ENCODE measurements at regions not wholly inside any gene's neighbourhood (a gene's known extent, or its start where the extent isn't known, plus 50 kb on each side); places are given as distances from the start of the nearest gene placed in this dataset.
A peak's percentile ranks its signal among the peaks of the same experiment; 100 is the strongest.

DNA sequence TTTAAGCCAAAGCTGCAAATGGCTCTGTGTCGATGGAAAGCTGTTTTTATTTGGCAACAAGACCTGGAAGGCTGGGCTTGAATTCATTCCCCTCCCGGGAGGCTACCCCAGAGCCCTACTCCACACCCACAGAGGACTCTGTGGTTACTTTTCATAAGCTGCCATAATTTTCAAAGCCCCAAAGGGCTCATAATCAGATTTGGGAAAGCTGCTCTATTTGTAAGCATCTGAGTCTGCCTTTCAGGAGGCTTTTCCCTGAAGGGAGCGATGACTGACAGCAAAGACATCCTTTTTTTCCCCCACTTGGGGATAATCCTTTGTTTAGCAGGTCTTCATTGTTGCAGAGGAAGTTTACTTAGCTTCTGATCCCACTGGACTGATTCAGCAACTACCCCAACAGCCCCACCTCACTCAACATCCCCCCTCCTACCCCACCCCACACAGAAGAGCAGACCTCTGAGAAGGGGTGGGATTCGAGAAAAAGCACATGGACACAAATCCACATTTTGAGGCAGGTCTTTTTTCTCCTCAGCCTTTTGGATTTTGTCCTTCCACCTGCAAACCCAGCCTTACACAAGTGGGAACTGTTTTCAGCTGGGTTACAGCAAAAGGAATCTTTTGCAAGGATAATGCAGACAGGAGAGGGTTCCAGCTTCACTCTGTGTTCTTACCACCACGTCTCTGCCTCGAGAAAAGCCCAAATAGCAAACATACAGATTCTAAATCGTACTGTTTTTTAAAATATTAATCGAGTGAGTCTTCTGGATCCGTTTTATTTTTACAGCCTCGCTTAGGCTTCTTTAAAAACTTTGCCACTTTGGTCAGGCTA, 244.4 kb upstream of the TUT7 start:
- no peak for TF ChIP-seq ZFX (IDR thresholded peaks at IDR 0.05)
- H3K27ac ChIP-seq: no peak overlapping the region

GRCh38 chr9:86594724-86595123, 240.5 kb upstream of the TUT7 start:
- H3K27ac ChIP-seq: no peak overlapping the region
- TF ChIP-seq, protein P1, sequence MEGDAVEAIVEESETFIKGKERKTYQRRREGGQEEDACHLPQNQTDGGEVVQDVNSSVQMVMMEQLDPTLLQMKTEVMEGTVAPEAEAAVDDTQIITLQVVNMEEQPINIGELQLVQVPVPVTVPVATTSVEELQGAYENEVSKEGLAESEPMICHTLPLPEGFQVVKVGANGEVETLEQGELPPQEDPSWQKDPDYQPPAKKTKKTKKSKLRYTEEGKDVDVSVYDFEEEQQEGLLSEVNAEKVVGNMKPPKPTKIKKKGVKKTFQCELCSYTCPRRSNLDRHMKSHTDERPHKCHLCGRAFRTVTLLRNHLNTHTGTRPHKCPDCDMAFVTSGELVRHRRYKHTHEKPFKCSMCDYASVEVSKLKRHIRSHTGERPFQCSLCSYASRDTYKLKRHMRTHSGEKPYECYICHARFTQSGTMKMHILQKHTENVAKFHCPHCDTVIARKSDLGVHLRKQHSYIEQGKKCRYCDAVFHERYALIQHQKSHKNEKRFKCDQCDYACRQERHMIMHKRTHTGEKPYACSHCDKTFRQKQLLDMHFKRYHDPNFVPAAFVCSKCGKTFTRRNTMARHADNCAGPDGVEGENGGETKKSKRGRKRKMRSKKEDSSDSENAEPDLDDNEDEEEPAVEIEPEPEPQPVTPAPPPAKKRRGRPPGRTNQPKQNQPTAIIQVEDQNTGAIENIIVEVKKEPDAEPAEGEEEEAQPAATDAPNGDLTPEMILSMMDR (conservative IDR thresholded peaks at IDR 0.05): no peak
- no peak for TF ChIP-seq ZFX (IDR thresholded peaks at IDR 0.05)

DNA sequence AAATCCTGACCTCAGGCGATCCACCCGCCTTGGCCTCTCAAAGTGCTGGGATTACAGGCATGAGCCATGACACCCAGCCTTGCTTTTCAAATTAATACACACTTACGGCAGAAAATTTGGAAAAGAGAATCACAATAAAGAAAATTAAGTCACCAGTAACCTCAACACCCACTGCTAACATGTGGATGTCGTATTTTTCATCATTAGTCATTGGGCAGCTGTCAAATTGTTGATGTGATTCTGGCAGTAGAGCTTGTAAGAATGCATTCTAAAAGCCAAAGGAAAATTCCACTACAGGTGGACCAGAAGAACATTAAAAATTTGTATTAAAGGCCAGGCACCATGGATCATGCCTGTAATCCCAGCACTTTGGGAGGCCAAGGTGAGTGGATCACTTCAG, 237.3 kb upstream of the TUT7 start:
- no peak overlapping the region for H3K27ac ChIP-seq
- TF ChIP-seq, protein P1 (conservative IDR thresholded peaks at IDR 0.05): no peak

DNA sequence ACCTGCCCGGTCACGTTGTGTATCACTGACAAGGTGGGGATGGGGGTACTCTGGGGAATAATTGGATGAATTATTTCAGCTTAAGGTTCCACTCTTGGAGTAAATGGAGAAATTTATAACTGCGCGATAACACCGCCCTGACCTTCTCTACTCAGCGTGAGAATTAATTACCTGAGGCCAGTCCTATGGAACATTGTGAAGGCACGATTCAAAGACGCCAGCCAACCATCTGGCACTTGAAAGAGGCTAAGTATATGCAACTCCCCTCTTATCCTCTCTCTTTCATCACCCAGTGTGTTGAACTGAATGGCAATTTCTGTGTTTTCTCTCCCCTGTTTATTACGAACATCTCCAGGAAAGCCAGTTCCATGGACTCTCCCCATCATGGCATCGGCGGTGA, 235.5 kb upstream of the TUT7 start:
- no peak for TF ChIP-seq ZFX (IDR thresholded peaks at IDR 0.05)
- TF ChIP-seq, protein P1 (conservative IDR thresholded peaks at IDR 0.05): no peak
- H3K27ac ChIP-seq: no peak overlapping the region

GRCh38 chr9:86589273-86589672, 235.1 kb upstream of the TUT7 start:
- H3K27ac ChIP-seq: no peak overlapping the region
- TF ChIP-seq ZFX (IDR thresholded peaks at IDR 0.05): no peak
- TF ChIP-seq, protein P1 (conservative IDR thresholded peaks at IDR 0.05): peak; percentile 27

DNA sequence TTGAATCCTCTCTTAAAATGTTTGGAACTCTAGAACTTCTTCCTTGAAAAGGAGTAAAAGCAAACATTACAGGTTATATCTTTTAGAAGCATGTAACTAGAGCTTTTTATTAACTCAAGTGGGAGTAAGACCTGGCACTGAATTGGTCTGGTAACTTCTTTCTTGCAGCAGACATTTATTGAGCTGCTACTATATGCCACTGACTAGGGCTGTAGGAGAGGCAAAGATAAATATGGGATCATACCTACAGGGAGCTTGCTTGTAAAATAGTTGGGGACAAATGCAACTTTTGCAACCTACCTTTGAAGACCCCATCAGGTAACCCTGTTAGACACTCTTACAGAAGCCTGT, 231.9 kb upstream of the TUT7 start:
- TF ChIP-seq, protein P1 (conservative IDR thresholded peaks at IDR 0.05): no peak
- no peak for TF ChIP-seq ZFX (IDR thresholded peaks at IDR 0.05)
- H3K27ac ChIP-seq: no peak overlapping the region

- H3K27ac ChIP-seq: no peak overlapping the region
- no peak for TF ChIP-seq ZFX (IDR thresholded peaks at IDR 0.05)
- TF ChIP-seq, protein P1 (conservative IDR thresholded peaks at IDR 0.05): no peak
Observed at GRCh38 chr9:86585422-86586143, 231.4 kb upstream of the TUT7 start.
